WTC11 (cell line): ENCODE measurements at regions not wholly inside any gene's neighbourhood (a gene's known extent, or its start where the extent isn't known, plus 50 kb on each side); places are given as distances from the start of the nearest gene placed in this dataset.

Experiments used
- ATAC-seq: fragments of 200-7000 bp; cut with Tn5 transposase; 2 replicates; pipeline ENCODE4 v1.10.0; 2021; ENCODE audit warnings: mild to moderate bottlenecking, moderate library complexity
- CTCF ChIA-PET: fragments of 300-600 bp; sonication (Branson Sonifier 250); formaldehyde crosslinking; loops from one replicate; lab custom pipeline; 2021; ENCODE audit warnings: antibody characterized with exemption; lab: Charles Lee
- POLR2A ChIA-PET: fragments of 350-600 bp; sonication (Branson Sonifier 250); formaldehyde crosslinking; loops from one replicate; lab custom pipeline; 2021; ENCODE audit warnings: antibody characterized with exemption; lab: Charles Lee
- DNase-seq: peaks from one replicate; pipeline ENCODE4 v3.0.0; 2021; ENCODE audit warnings: low spot score
- H3K27ac Mint-ChIP-seq: 2 replicates; pipeline ENCODE4 v1.8.0; 2021; ENCODE audit warnings: mixed read lengths
- H3K27me3 Mint-ChIP-seq: 2 replicates; pipeline ENCODE4 v1.8.0; 2021; ENCODE audit warnings: low read depth, mild to moderate bottlenecking, moderate library complexity, mixed read lengths
- H3K36me3 Mint-ChIP-seq: 2 replicates; pipeline ENCODE4 v1.8.0; 2021; ENCODE audit warnings: mixed read lengths
- H3K4me1 Mint-ChIP-seq: 2 replicates; pipeline ENCODE4 v1.8.0; 2022; ENCODE audit warnings: mixed read lengths
- H3K4me3 Mint-ChIP-seq: 2 replicates; pipeline ENCODE4 v1.8.0; 2021; ENCODE audit warnings: mild to moderate bottlenecking, moderate library complexity, mixed read lengths
- H3K9me3 Mint-ChIP-seq: 2 replicates; pipeline ENCODE4 v1.8.0; 2021; ENCODE audit warnings: mixed read lengths
- AFF4 ChIP-seq: sonication (generic); formaldehyde crosslinking; IDR thresholded peaks from 2 replicates; pipeline ENCODE4 v1.8.1; 2023; ENCODE audit warnings: mild to moderate bottlenecking, missing genetic modification reagents, borderline replicate concordance
- ARID4B ChIP-seq: sonication (generic); formaldehyde crosslinking; IDR thresholded peaks from 2 replicates; pipeline ENCODE4 v1.8.0; 2023; ENCODE audit warnings: missing genetic modification reagents, mild to moderate bottlenecking, borderline replicate concordance
- ATF6 ChIP-seq: sonication (generic); formaldehyde crosslinking; IDR thresholded peaks from 2 replicates; pipeline ENCODE4 v1.8.1; 2023; ENCODE audit warnings: mild to moderate bottlenecking, missing genetic modification reagents
- CREM ChIP-seq: sonication (generic); formaldehyde crosslinking; IDR thresholded peaks from 2 replicates; pipeline ENCODE4 v1.8.1; 2022; ENCODE audit warnings: mild to moderate bottlenecking, missing genetic modification reagents, moderate library complexity
- FOXJ3 ChIP-seq: sonication (generic); formaldehyde crosslinking; IDR thresholded peaks from 2 replicates; pipeline ENCODE4 v1.9.0; 2021; ENCODE audit warnings: missing genetic modification reagents, mild to moderate bottlenecking, borderline replicate concordance
- FOXP1 ChIP-seq: sonication (generic); formaldehyde crosslinking; IDR thresholded peaks from 2 replicates; pipeline ENCODE4 v1.8.0; 2022; ENCODE audit warnings: missing genetic modification reagents, mild to moderate bottlenecking, moderate library complexity, borderline replicate concordance
- GRHL2 ChIP-seq: fragments of 250-450 bp; sonication (Bioruptor Pico); IDR thresholded peaks from 2 replicates; pipeline ENCODE4 v1.8.0; 2022; ENCODE audit warnings: mild to moderate bottlenecking, moderate library complexity; ENCODE audit not compliant: insufficient replicate concordance, severe bottlenecking
- IRF1 ChIP-seq: sonication (generic); formaldehyde crosslinking; IDR thresholded peaks from 2 replicates; pipeline ENCODE4 v1.8.0; 2023; ENCODE audit warnings: missing genetic modification reagents
- JAZF1 ChIP-seq: fragments of 250-450 bp; sonication (Bioruptor Pico); IDR thresholded peaks from 2 replicates; pipeline ENCODE4 v1.9.0; 2021; ENCODE audit warnings: moderate library complexity, mild to moderate bottlenecking, inconsistent platforms
- JUN ChIP-seq: sonication (generic); formaldehyde crosslinking; IDR thresholded peaks from 2 replicates; pipeline ENCODE4 v1.8.0; 2023; ENCODE audit warnings: mild to moderate bottlenecking, missing genetic modification reagents
- MXD4 ChIP-seq: fragments of 250-450 bp; sonication (Bioruptor Pico); IDR thresholded peaks from 2 replicates; pipeline ENCODE4 v1.8.0; 2021; ENCODE audit warnings: mild to moderate bottlenecking, moderate library complexity, borderline replicate concordance
- NFATC4 ChIP-seq: fragments of 250-450 bp; sonication (Bioruptor Pico); IDR thresholded peaks from 2 replicates; pipeline ENCODE4 v1.9.0; 2021; ENCODE audit warnings: mild to moderate bottlenecking
- NR3C1 ChIP-seq: sonication (generic); formaldehyde crosslinking; conservative IDR thresholded peaks from 2 replicates; pipeline ENCODE4 v1.8.1; 2023; ENCODE audit warnings: low read depth, mild to moderate bottlenecking, missing genetic modification reagents
- PREB ChIP-seq: sonication (generic); formaldehyde crosslinking; IDR thresholded peaks from 2 replicates; pipeline ENCODE4 v1.8.1; 2022; ENCODE audit warnings: mild to moderate bottlenecking, missing genetic modification reagents, moderate library complexity, borderline replicate concordance
- PRRX2 ChIP-seq: fragments of 250-450 bp; sonication (Bioruptor Pico); IDR thresholded peaks from 2 replicates; pipeline ENCODE4 v1.8.0; 2021; ENCODE audit warnings: mild to moderate bottlenecking
- SOX15 ChIP-seq: fragments of 250-450 bp; sonication (Bioruptor Pico); IDR thresholded peaks from 2 replicates; pipeline ENCODE4 v1.9.0; 2021; ENCODE audit warnings: mild to moderate bottlenecking
- TEAD4 ChIP-seq: sonication (generic); formaldehyde crosslinking; IDR thresholded peaks from 2 replicates; pipeline ENCODE4 v1.8.0; 2022; ENCODE audit warnings: mild to moderate bottlenecking, missing genetic modification reagents
- ZNF121 ChIP-seq: sonication (generic); formaldehyde crosslinking; IDR thresholded peaks from 2 replicates; pipeline ENCODE4 v1.8.0; 2023; ENCODE audit warnings: missing genetic modification reagents
- ZNF138 ChIP-seq: sonication (generic); formaldehyde crosslinking; conservative IDR thresholded peaks from 2 replicates; pipeline ENCODE4 v1.8.1; 2022; ENCODE audit warnings: mild to moderate bottlenecking, moderate library complexity, missing genetic modification reagents
- ZNF423 ChIP-seq: fragments of 250-450 bp; sonication (Bioruptor Pico); IDR thresholded peaks from 2 replicates; pipeline ENCODE4 v2.1.2; 2022; ENCODE audit warnings: mild to moderate bottlenecking, moderate library complexity
- ZSCAN18 ChIP-seq: fragments of 250-450 bp; sonication (Bioruptor Pico); IDR thresholded peaks from 2 replicates; pipeline ENCODE4 v2.1.2; 2022; ENCODE audit warnings: mild to moderate bottlenecking, moderate library complexity

- CTCF ChIA-PET, result no interaction called here
- Mint-ChIP-seq H3K4me1 (peaks cover 6% of the 10 kb centered on the region), H3K27me3 (no peaks in the 10 kb centered on the region), H3K36me3 (peaks cover 7% of the 10 kb centered on the region), H3K27ac (no peak overlapping the region), H3K9me3 (peaks cover 23% of the 10 kb centered on the region), H3K4me3 (no peak overlapping the region)
- no peak for DNase-seq
- POLR2A ChIA-PET, result no interaction called here
- TF ChIP-seq JUN (CRISPR knock-in tag), result no peak
- TF ChIP-seq PRRX2 (CRISPR knock-in tag), result no peak
- TF ChIP-seq ZSCAN18 (CRISPR knock-in tag), result no peak
- no peak for TF ChIP-seq JAZF1 (CRISPR knock-in tag)
- TF ChIP-seq FOXP1 (CRISPR knock-in tag), result no peak
- TF ChIP-seq IRF1 (CRISPR knock-in tag), result no peak
- TF ChIP-seq CREM (CRISPR knock-in tag), result no peak
- no peak for TF ChIP-seq GRHL2 (CRISPR knock-in tag)
- TF ChIP-seq FOXJ3 (CRISPR knock-in tag), result no peak
- TF ChIP-seq ATF6 (CRISPR knock-in tag), result no peak
- no peak for TF ChIP-seq PREB (CRISPR knock-in tag)
- TF ChIP-seq NFATC4 (CRISPR knock-in tag), result no peak
- TF ChIP-seq, all 79 proteins: peak for 0
- ATAC-seq, result no peak
Observed at GRCh38 chr12:83850531-83850930, 1062.1 kb downstream of the SLC6A15 start.

GRCh38 chr12:83848702-83849101, 1063.9 kb downstream of the SLC6A15 start:
- Mint-ChIP-seq H3K4me3 (no peak overlapping the region), H3K9me3 (peaks cover 5% of the 10 kb centered on the region; the same call in 1 of the 2 replicates), H3K36me3 (no peaks in the 10 kb centered on the region), H3K4me1 (no peaks in the 10 kb centered on the region), H3K27ac (no peak overlapping the region), H3K27me3 (no peaks in the 10 kb centered on the region)
- TF ChIP-seq NR3C1 (no peak), ZNF121 (CRISPR knock-in tag) (no peak), SOX15 (CRISPR knock-in tag) (no peak), ZNF423 (CRISPR knock-in tag) (no peak), ARID4B (CRISPR knock-in tag) (no peak), MXD4 (CRISPR knock-in tag) (no peak), TEAD4 (CRISPR knock-in tag) (no peak), CREM (CRISPR knock-in tag) (no peak), AFF4 (CRISPR knock-in tag) (no peak), ZNF138 (CRISPR knock-in tag) (no peak)
- DNase-seq (no peak), ATAC-seq (no peak)
- ChIA-PET CTCF (no interaction called here), POLR2A (no interaction called here)
